GM18909 (cell line): ENCODE measurements at regions not wholly inside any gene's neighbourhood (a gene's known extent, or its start where the extent isn't known, plus 50 kb on each side); places are given as distances from the start of the nearest gene placed in this dataset.
"Not testable (repeated sequence)": the region's sequence is repeated elsewhere in the genome, so short reads cannot be mapped to it uniquely, and the experiment has no call there.

Experiments
- ATAC-seq: cut with Tn5 transposase; IDR thresholded peaks from one replicate; pipeline ENCODE4 v1.9.1; 2021; ENCODE audit warnings: mild to moderate bottlenecking; ENCODE audit not compliant: unreplicated experiment, poor library complexity

DNA sequence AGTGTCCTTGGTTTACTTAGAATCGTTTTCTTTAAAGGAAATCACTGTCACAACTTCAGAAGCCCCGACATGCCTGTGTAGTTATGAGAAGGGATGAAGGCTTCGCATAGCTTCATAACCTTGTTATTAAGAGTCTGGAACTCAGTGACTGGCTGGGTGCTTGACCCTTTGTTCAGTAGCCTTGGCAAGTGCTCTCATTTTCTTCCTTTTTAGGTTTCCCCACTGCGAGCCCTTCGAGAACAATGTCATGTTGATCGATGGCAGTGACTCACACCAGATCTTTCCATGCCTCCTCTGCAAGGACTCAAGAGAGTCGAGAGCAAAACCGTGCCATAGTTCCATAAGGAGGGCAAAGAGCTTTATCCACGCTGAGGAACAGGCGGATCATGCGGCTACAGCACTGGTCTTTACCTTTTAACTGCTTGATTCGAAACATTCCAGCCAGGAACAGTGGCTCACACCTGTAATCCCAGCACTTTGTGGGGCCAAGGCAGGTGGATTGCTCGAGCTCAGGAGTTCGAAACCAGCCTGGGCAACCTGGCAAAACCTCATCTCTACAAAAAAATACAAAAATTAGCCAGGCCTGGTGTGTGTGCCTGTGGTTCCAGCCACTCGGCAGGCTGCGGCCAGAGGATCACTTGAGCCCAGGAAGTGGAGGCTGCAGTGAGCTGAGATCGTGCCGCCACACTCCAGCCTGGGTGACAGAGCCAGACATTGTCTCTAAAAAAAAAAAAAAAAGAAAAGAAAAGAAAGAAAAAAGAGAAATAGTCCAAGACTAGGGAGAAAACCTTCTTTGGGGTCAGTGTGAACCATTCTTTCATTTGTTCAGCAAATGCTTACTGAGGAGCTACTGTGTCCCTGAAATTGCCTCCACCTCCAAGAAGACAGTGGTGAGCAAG is 95.4 kb upstream of the ERRFI1 start:
- no peak for ATAC-seq

DNA sequence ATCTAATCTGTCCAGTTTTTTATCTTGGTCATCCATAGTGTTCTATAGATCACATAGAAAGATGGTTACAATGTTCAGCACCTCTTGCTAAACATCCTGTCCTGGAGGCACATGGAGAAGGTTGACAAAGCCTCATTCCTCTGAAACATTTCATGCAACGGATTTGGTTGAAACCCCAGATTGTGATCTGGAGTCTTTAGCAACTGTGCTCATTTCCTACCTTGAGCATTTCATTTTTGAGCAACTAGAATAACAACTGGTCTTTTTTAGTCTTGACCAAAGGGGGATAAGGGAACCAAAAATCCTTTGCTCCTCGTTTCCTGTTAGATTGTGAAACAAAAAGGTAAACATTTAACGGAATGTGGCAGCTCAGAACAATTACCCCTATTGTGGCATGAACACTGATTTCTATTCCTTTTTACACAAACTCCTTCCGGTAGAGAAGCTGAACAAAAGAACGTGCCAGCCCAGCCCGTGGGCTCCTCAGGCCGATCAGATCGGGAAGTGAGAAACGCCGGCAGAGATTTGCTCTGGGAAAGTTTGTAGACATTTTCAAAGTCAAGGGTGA is 94.7 kb upstream of the ERRFI1 start:
- no peak for ATAC-seq

DNA sequence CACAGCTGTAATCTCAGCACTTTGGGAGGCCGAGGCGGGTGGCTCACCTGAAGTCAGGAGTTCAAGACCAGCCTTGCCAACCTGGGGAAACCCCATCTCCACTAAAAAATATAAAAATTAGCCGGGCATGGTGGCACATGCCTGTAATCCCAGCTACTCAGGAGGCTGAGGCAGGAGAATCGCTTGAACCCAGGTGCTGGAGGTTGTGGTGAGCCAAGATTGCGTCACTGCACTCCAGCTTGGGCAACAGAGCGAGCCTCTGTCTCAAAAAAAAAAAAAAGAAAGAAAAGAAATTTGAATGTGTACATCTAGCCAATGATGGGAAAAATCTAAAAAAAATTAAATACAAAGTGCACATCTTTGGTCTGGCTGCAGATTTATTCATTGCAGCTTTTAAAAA is 92.6 kb upstream of the ERRFI1 start:
- ATAC-seq, result not testable (repeated sequence)

DNA sequence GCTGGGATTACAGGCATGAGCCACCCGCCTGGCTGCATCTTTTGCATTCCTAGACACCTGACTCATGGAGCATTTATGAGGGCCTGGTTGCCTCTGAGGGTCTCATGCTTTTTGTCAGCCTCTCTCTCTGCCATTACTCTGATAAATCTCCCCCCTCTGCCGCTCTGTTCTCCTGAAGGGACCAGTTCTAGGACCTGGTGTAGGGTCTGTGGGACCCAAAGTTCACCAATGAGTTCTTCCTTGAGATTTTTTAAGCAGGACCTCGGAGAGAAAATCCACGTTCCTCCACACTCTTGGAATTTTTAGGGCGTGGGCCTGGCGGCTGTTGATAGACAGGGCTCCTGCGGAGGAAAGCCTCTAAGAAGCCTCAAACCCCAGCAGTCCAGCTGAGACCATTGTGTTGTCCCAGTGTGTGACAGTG is 91.9 kb upstream of the ERRFI1 start:
- ATAC-seq, result no peak

DNA sequence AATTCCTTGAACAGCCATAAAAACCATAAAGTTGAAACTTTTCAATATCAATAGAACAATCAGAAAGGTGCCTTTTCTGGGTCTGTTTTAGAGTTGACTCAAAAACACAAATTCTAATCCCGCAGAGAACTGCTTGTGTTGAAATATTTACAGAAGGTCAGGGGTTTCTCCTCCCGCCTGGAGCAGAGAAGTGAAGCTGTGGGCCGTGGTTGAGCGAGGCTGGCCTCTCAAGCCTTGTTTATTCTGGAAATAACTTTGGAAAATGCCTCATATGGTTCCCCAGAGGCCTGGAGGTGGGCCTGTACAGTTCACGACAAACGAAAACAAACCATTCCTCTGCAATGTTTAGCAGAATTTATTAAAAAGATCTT is 90.8 kb upstream of the ERRFI1 start:
- ATAC-seq, result no peak

DNA sequence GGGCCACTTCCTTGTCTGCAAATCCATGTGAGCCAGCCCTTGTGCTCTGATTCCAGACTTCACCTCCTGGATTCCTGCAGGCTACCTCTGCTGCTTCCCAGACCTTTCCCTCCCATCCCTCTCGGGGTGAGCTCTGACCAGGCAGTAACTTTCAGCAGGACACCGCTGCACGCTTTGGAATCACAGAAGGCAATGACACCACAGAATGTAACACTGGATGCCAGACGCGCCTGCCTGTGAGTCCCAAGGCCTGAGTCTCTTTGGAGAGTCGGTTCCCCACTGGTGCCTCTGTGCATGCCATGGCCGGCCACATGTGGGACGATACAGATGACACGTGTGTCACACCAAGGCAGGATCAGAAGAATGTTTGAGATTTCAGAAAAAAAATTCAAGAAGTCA is 89.7 kb upstream of the ERRFI1 start:
- ATAC-seq, result no peak

DNA sequence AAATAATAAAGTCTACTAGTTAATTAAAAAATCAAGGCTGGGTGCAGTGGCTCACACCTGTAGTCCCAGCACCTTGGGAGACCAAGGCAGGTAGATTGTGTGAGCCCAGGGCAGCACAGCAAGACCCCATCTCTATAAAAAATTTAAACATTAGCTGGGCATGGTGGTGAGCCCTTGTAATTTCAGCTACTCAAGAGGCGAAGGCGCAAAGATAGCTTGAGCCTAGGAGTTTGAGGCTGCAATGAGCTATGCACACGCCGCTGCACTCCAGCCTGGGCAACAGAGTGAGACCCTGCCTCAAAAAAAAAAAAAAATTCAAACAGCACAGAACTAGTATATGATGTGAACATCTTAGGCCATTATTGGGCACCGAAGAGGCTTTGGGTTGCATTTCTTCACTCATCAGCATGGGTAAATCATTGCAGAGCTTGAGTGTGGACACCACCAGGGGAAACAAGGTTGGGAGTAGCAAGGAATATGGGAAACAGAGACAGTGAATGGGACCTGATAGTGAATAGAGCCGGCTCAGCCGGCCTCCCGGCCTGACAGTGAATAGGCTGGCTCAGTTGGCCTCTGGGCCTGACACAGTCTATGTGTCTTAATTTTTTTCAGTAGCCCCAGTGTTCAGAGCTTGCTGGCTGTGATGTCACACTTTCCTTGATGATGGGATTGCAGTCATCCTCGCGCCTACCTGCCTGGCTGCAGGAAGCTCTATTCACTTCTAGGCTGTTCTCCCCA is 89.1 kb upstream of the ERRFI1 start:
- no peak for ATAC-seq

DNA sequence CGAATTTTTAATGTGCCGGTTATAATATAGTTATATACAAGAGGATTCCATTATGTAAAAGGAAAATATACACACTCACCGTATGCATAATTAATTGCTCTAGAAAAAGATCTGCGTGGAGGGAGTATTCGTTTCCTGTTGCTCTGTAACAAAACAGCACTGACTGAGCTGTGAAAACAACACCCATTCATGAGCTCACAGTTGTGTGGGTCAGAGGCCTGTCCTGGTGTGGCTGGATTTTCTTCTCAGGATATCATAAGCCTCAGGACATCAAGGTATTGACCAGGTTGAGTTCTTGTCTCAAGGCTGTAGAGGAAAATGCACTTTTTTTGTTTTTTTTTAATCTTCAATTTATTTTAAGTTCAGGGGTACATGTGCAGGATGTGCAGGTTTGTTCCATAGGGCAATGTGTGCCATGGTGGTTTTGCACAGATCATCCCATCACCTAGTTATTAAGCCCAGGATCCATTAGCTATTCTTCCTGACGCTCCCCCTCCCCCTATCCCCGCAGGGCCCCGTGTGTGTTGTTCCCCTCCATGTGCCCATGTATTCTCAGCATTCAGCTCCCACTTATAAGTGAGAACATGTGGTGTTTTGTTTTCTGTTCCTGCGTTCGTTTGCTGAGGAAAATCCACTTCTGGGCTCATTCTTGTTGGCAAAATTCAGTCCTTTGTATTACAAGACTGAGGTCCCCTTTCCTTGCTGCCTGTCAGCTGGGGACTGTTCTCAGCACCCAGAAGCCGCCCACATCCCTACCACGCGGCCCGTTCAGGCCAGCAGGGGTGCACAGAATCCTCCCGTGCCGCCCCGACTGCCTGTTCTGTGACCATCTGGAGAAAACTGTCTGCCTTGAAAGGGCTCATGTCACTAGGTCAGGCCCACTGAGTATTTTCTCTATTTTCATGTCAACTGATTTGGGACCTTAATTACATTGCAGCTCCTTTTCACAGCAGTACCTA is 87.4 kb upstream of the ERRFI1 start:
- no peak for ATAC-seq

DNA sequence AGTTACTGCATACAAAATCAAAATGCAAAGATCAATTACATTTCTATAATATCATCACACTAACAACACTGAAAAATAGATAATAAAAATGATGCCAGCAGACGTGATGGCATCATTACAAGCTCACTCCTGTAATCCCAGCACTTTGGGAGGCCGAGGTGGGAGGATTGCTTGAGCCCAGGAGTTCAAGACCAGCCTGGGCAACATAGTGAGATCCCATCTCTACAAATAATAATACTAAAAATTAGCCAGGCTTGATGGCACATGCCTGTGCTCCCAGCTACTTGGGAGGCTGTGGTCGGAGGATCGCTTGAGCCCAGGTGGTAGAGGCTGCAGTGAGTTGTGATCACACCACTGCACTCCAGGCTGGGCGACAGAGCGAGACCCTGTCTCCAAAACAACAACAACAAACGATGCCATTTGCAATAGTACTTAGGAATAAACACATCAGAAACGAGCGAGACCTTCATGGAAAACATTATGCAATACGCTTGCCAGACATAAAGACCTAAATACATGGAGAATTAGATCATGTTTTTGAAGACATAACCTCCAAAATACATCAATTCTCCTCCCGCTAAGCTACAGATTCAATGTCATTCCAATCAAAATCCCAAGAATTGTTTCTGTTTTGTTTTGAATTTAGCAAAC is 86.6 kb upstream of the ERRFI1 start:
- no peak for ATAC-seq

DNA sequence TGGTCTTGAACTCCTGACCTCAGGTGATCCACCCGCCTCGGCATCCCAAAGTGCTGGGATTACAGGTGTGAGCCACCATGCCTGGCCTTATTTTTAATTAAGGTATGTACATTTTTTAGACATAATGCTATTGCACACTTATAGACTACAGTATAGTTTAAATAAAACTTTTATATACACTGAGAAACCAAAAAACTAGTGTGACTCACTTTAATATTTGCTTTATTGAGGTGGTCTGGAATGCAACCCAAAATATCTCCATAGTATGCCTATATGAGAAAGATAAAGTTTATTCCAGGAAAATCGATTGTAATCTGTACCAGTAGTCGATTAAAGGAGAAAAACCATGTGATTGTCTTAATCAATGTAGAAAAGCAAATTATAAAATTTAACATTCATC is 85.5 kb upstream of the ERRFI1 start:
- no peak for ATAC-seq

DNA sequence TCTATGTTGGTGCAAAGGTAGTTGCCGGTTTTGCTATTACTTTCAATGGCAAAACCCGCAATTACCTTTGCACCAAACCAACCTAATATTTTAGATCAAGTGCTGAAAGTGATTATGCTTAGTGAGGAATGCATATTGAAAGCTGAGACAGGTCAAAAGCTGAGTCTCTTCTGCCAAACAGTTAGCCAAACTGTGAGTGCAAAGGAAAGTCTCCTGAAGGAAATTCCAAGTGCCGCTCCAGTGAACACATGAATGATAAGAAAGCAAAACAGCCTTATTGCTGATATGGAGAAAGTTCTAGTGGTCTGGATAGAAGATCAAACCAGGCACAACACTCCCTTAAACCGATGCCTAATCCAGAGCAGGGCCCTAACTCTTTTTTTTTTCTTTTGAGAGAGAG is 83.1 kb upstream of the ERRFI1 start:
- no peak for ATAC-seq

DNA sequence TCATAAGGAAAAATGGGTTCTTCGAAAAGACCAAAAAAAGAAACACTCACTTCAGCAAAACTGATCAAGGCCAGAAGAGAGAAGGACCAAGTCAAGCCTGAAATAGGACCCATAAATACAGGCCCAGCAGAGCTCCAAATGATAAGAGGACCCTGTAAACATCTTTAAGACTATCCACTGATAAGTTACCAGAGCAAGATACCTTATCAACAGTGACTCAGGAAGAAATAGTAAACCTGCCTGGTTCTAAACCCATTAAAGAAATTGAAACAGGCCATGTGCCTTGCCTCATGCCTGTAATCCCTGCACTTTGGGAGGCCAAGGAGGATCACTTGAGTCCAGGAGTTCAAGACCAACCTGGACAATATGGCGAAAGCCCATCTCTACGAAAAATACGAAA is 81.8 kb upstream of the ERRFI1 start:
- no peak for ATAC-seq

DNA sequence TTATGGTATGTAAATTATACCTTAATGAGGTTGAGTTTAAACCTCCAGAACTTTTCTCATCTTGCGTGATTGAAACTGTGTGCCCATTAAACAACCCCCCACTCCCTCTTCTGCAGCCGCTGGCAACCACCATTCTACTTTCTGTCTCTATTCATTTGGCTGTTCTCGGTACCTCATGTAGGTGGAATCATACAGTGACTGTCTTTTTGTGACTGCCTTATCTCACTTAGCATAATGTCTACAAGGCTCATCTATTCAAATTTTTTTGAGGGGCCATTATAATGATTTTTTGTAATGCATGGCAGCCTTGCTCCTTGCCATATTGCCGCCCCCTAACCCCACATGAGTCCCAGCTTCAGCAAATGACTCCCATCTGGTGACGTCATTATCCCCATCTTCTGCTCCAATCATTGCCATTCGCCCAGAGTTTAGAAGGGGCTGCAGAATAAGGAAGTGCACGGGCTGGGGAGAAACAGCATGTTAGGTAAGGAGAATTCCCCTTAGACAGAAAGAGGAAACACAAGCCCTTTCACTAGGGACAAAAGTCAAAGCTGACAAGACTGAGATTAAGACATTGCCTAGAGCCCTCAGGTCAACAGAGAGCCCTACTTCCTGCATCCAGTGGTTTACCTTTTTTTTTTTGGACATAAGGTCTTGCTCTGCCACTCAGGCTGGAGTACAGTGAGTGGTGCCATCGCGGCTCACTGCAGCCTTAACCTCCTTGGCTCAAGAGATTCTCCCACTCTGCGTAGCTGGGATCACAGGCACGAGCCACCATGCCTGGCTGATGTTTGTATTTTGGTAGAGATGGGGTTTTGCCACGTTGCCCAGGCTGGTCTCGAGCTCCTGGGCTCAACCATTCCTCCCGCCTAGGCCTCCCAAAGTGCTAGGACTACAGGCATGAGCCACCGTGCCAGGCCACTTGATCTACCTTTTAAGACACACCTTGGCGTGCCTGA is 78.4 kb upstream of the ERRFI1 start:
- ATAC-seq, result no peak

DNA sequence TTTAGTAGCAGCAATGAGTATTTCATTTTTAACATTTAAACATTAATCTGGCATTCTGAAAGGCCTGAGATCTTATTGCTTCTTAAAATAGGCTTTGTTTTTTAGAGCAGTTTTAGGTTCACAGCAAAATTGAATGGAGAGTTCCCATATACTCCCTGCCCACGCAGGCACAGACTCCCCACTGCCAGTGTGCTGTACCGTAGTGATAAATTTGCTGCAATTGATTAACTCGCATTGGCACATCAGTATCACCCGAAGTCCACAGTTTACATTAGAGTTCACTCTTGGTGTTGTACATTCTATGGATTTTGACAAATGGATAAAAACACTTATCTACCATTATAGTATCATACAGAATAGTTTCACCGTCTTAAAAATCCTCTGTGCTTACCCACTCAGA is 71.8 kb upstream of the ERRFI1 start:
- no peak for ATAC-seq

DNA sequence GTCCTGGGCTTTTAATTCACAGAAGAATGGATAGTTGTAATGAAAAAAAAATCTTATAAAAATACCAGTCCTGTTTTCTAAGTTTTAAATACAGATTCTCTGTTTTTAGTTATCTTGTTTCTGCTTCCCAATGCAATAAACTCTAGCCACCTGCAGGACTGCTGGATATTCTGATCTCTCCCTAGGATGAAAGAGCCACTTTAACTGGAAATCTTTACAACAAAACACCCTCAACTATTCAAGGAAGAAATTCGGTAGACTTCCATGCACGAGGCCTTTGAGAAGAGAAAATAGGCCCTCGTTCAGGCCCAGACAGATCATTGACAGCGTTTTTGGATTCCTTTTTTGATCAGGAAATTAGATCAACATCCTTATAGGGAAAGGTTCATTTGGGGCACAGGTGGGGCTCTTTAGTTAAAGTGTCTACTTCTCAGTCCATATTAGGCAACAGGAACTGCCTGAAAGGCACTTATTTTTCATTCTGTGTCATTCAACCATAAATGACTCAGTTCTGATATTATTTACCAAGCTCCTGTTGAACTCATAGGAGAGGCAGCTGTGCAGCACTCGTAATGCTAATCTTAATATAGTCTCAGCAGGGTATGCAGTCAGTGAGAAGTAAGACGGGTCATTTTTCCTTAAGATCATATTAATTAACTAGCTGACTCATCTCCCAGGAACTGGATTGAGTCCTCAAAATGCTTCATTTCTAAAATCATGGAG is 71.1 kb upstream of the ERRFI1 start:
- peak; percentile 86 for ATAC-seq

DNA sequence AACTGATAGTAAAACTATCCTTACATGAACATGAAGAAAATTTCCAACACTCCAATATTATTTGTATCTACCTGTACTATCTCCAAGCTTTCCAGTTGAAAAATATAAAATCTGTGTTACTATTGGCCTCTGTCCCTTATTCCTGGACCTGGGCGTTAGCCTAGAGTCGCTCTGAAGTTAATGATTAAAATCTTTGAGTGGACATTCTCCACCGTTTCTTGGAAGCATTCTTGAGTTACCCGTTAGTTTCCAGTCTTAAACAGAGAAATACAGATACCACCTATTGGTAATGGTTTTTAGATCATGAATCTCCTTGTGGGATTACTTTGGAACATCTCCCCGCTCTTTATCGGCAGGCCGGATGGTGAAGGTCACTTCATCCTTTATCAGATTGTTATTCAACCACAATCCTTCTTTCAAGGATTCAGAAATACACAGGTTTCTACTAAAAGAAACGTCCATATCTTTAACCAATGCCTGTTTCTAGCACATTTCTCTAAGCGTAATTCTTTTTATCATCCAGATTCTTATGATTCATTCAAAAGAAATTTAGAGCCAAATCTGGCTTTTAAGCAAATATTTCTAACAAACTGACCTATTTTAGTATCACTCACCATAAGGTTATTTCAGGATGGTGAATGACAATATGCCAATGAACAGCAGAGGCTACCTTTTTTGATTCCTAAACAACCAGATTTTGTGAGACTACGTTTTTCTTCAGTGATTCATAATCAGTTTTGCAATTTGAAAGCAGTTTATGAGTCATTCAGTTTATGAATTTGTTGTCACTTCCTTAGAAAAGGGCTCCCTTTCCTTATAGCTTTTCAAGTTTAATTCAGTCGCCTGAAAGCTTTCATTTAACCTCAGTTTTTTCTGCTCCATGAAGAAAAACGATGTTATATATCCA is 70.2 kb upstream of the ERRFI1 start:
- ATAC-seq, result no peak

DNA sequence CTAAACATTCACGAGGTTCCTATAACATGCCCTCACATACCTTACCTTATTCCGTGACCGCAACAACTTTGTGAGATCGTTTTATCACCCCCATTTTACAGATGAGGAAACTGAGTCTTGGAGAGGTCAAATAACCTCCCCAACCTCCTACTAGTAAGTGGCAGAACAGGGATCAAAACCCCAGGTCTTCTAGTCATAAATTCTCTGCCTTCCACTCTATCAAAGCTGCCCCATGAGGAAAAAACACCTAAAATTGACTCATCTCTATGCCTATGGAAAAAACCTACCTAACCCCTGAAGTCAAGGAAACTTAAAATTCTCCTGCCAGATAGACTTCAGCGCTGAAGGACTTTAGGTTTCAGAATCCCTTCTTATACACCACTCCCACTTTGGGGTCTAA is 69.5 kb upstream of the ERRFI1 start:
- ATAC-seq, result no peak
